IPS DF 6.9 (cell line): ENCODE measurements at regions not wholly inside any gene's neighbourhood (a gene's known extent, or its start where the extent isn't known, plus 50 kb on each side); places are given as distances from the start of the nearest gene placed in this dataset.

Experiments
- DNase-seq: peaks from one replicate; pipeline ENCODE4 v3.0.0-alpha.2; 2013; ENCODE audit warnings: low read depth, low spot score
- H3K27ac ChIP-seq: one replicate; pipeline ENCODE4 v1.5.1; 2013; ENCODE audit warnings: low read length, control low read depth
- H3K27me3 ChIP-seq: 2 replicates; pipeline ENCODE4 v1.6.1; 2013; ENCODE audit warnings: mild to moderate bottlenecking, low read length; ENCODE audit not compliant: control insufficient read depth, insufficient read depth
- H3K36me3 ChIP-seq: 2 replicates; pipeline ENCODE4 v1.6.1; 2013; ENCODE audit warnings: low read length; ENCODE audit not compliant: control insufficient read depth, insufficient read depth
- H3K4me1 ChIP-seq: 2 replicates; pipeline ENCODE4 v1.6.1; 2013; ENCODE audit warnings: low read length; ENCODE audit not compliant: control insufficient read depth, insufficient read depth
- H3K4me3 ChIP-seq: 2 replicates; pipeline ENCODE4 v1.5.1; 2013; ENCODE audit warnings: mild to moderate bottlenecking, low read length
- H3K9me3 ChIP-seq: 2 replicates; pipeline ENCODE4 v1.6.1; 2013; ENCODE audit warnings: low read length, inconsistent platforms; ENCODE audit not compliant: control insufficient read depth, insufficient read depth
- WGBS: extraction: QIAGEN DNeasy Blood & Tissue Kit; methylation state at CpG from one replicate; pipeline ENCODE4 v1.1.7; 2013; ENCODE audit warnings: mixed read lengths, missing lambda C conversion rate; ENCODE audit not compliant: insufficient read length, insufficient coverage; 5-methylcytosine and 5-hydroxymethylcytosine counted together

DNA sequence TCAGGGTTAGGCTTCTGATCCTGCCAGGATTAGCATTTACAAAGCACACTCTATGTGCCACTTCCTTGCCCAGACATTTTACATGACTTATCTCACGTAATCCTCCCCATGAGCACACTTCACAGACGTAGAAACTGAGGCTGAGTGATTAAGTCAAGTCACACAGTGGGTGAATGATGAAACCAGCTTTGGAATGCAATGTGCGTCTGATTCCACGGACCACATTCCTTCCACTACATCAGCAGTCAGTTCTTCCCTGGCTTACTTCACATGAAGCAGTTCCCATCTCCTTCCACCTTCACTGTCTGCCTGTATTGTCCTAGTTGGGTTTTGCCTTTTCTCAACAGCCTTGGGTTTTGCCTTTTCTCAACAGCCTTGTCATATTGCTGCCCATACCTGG, 134.3 kb upstream of the PPARGC1A start:
- Histone ChIP-seq H3K27me3 (no peaks in the 10 kb centered on the region), H3K36me3 (no peaks in the 10 kb centered on the region), H3K4me1 (no peaks in the 10 kb centered on the region), H3K9me3 (no peaks in the 10 kb centered on the region), H3K27ac (no peak overlapping the region), H3K4me3 (no peak overlapping the region)
- DNase-seq, result no peak
- WGBS, result no CpG with 5 or more reads among the region's 4 CpGs

DNA sequence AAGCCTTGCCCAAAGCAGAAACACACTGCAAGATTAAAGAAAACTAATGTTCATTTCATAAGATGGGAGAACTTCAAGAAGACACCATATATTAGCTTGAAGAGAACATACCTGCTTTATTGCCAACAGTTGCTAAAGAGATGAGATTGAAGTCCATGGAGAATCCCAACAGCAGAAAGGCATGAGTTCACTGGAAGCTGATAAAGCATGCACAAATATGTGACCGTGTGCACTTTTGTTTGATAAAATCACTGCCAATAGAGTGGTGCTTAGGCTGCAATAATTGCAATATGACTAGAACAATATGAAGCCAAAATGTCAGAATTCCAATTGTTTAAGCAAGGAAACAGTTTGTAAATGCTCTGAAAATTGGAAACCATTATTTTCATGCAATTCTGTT, 125.9 kb upstream of the PPARGC1A start:
- H3K27ac ChIP-seq, result no peak overlapping the region
- WGBS, result no CpG with 5 or more reads among the region's 1 CpG
- no peak for DNase-seq
- H3K4me3 ChIP-seq, result no peak overlapping the region
- no peaks in the 10 kb centered on the region for H3K36me3 ChIP-seq
- no peaks in the 10 kb centered on the region for H3K27me3 ChIP-seq
- peaks cover 1% of the 10 kb centered on the region; the same call in 1 of the 2 replicates for H3K4me1 ChIP-seq
- H3K9me3 ChIP-seq, result no peaks in the 10 kb centered on the region

GRCh38 chr4:24013668-24014422, 124.0 kb upstream of the PPARGC1A start:
- Histone ChIP-seq H3K4me1 (peaks cover 5% of the 10 kb centered on the region; the same call in 1 of the 2 replicates), H3K4me3 (no peak overlapping the region), H3K27ac (no peak overlapping the region), H3K27me3 (no peaks in the 10 kb centered on the region), H3K36me3 (no peaks in the 10 kb centered on the region), H3K9me3 (no peaks in the 10 kb centered on the region)
- WGBS, result no CpG with 5 or more reads among the region's 8 CpGs
- no peak for DNase-seq

- no CpG with 5 or more reads among the region's 1 CpG for WGBS
- peaks cover 5% of the 10 kb centered on the region; the same call in 1 of the 2 replicates for H3K4me1 ChIP-seq
- H3K9me3 ChIP-seq, result no peaks in the 10 kb centered on the region
- no peaks in the 10 kb centered on the region for H3K27me3 ChIP-seq
- H3K36me3 ChIP-seq, result no peaks in the 10 kb centered on the region
- no peak overlapping the region for H3K27ac ChIP-seq
- H3K4me3 ChIP-seq, result no peak overlapping the region
- DNase-seq, result no peak
These were observed 121.1 kb upstream of the PPARGC1A start for GRCh38 chr4:24010994-24011393.

DNA sequence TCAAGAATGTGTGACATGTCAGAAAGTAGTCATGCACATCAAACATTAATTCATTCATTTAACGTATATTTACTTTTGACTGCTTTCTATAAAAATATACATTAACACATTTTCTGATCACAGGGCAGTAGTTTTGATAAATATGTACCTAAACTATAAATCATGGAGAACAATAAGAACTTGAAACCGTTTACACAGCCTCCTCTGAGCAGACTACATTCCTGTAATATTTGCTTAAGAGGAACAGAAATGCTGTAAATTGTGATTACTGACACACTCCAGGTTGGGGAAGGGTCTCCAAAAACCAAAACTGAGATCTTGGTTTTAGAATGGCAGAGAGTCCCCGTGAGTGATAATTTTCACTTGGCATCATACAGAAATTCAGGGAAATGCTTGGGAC, 120.7 kb upstream of the PPARGC1A start:
- DNase-seq, result no peak
- Histone ChIP-seq H3K27me3 (no peaks in the 10 kb centered on the region), H3K4me1 (peaks cover 5% of the 10 kb centered on the region; the same call in 1 of the 2 replicates), H3K9me3 (no peaks in the 10 kb centered on the region), H3K36me3 (no peaks in the 10 kb centered on the region), H3K27ac (no peak overlapping the region), H3K4me3 (no peak overlapping the region)
- WGBS, result 100% methylated on average over 1 of the region's 3 CpGs

- Histone ChIP-seq H3K27ac (no peak overlapping the region), H3K27me3 (no peaks in the 10 kb centered on the region), H3K4me1 (peaks cover 5% of the 10 kb centered on the region; the same call in 1 of the 2 replicates), H3K9me3 (no peaks in the 10 kb centered on the region), H3K4me3 (no peak overlapping the region), H3K36me3 (no peaks in the 10 kb centered on the region)
- no peak for DNase-seq
- no CpG with 5 or more reads among the region's 10 CpGs for WGBS
These were observed 118.0 kb upstream of the PPARGC1A start for GRCh38 chr4:24007860-24008261.

GRCh38 chr4:24006269-24006668, 116.4 kb upstream of the PPARGC1A start:
- no CpG with 5 or more reads among the region's 1 CpG for WGBS
- H3K27ac ChIP-seq, result no peak overlapping the region
- H3K9me3 ChIP-seq, result no peaks in the 10 kb centered on the region
- H3K4me1 ChIP-seq, result peaks cover 4% of the 10 kb centered on the region; the same call in 1 of the 2 replicates
- no peaks in the 10 kb centered on the region for H3K27me3 ChIP-seq
- DNase-seq, result no peak
- no peaks in the 10 kb centered on the region for H3K36me3 ChIP-seq
- H3K4me3 ChIP-seq, result no peak overlapping the region

DNA sequence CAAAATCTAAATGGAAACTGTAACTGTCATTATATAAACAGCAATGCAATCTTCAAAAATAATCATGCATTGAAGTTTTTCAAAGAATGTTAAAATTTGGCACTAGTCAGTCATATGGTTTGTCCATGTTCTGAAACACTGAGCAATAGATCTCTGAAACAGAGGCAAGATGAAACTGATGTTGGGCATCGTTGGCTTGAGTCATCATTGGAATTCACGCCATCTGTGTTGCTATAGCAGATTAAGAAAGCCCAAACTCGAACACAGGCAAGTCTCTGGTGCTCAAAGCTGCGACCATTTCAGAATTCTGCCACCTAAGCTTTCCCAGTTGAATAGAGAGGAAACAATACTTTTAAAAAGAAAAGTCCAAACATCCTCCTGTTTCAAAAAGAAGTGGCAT, 114.1 kb upstream of the PPARGC1A start:
- no CpG with 5 or more reads among the region's 4 CpGs for WGBS
- H3K4me1 ChIP-seq, result no peaks in the 10 kb centered on the region
- H3K9me3 ChIP-seq, result no peaks in the 10 kb centered on the region
- H3K36me3 ChIP-seq, result no peaks in the 10 kb centered on the region
- H3K27me3 ChIP-seq, result no peaks in the 10 kb centered on the region
- DNase-seq, result no peak
- no peak overlapping the region for H3K4me3 ChIP-seq
- no peak overlapping the region for H3K27ac ChIP-seq

- no peak overlapping the region for H3K27ac ChIP-seq
- no peak for DNase-seq
- no peaks in the 10 kb centered on the region for H3K36me3 ChIP-seq
- no CpG with 5 or more reads among the region's 3 CpGs for WGBS
- no peak overlapping the region for H3K4me3 ChIP-seq
- no peaks in the 10 kb centered on the region for H3K9me3 ChIP-seq
- H3K27me3 ChIP-seq, result no peaks in the 10 kb centered on the region
- no peaks in the 10 kb centered on the region for H3K4me1 ChIP-seq
These were observed 113.6 kb upstream of the PPARGC1A start for GRCh38 chr4:24003496-24003895.

GRCh38 chr4:24002330-24002966, 112.6 kb upstream of the PPARGC1A start:
- Histone ChIP-seq H3K4me1 (no peaks in the 10 kb centered on the region), H3K27me3 (no peaks in the 10 kb centered on the region), H3K4me3 (no peak overlapping the region), H3K36me3 (no peaks in the 10 kb centered on the region), H3K27ac (no peak overlapping the region), H3K9me3 (no peaks in the 10 kb centered on the region)
- no CpG with 5 or more reads among the region's 7 CpGs for WGBS
- DNase-seq, result no peak
